ENCODE measurements at regions not wholly inside any gene's neighbourhood (a gene's known extent, or its start where the extent isn't known, plus 50 kb on each side); places are given as distances from the start of the nearest gene placed in this dataset.

DNA sequence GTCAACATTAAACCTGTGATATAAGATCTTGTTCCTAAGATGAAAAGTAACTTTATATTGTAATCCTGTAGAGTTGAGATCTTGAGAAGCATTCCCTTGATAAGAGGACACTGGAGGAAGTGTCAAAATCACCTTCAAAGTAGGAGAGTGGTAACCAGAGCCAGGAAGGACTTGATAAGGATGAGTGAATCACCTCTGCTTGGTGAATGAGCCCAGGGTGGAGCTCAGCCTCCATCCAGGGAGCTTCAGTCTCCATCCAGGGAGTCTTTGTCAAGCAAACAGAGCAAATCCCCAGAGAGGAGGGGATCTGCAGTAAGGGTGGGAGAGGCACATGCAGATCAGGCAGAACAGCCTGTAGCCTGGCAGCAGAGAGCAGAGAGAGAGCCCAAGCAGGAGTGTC lies 167.1 kb upstream of the SIX2 start:
- TF ChIP-seq, protein P1, sequence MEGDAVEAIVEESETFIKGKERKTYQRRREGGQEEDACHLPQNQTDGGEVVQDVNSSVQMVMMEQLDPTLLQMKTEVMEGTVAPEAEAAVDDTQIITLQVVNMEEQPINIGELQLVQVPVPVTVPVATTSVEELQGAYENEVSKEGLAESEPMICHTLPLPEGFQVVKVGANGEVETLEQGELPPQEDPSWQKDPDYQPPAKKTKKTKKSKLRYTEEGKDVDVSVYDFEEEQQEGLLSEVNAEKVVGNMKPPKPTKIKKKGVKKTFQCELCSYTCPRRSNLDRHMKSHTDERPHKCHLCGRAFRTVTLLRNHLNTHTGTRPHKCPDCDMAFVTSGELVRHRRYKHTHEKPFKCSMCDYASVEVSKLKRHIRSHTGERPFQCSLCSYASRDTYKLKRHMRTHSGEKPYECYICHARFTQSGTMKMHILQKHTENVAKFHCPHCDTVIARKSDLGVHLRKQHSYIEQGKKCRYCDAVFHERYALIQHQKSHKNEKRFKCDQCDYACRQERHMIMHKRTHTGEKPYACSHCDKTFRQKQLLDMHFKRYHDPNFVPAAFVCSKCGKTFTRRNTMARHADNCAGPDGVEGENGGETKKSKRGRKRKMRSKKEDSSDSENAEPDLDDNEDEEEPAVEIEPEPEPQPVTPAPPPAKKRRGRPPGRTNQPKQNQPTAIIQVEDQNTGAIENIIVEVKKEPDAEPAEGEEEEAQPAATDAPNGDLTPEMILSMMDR (optimal IDR thresholded peaks at IDR 0.05 in 1 of 3, IDR thresholded peaks at IDR 0.05 in 1 of 3, conservative IDR thresholded peaks at IDR 0.05 in 1 of 3; ENCODE audit: extremely low read depth in 1 of 3, insufficient read depth in 2 of 3, low read length in 3 of 3) = no peak
- no peak for TF ChIP-seq EZH2 (IDR thresholded peaks at IDR 0.05; ENCODE audit: low read length)

Data from keratinocyte (primary cell).